Fibroblast of lung (primary cell): ENCODE measurements at regions not wholly inside any gene's neighbourhood (a gene's known extent, or its start where the extent isn't known, plus 50 kb on each side); places are given as distances from the start of the nearest gene placed in this dataset.

Experiments used
- DNase-seq, 2 donors: peaks; one replicate each; pipeline versions ENCODE4 v3.0.0 to v3.0.0-alpha.2; 2010; ENCODE audit warnings: low read depth in 2 of 2
- H2AFZ ChIP-seq: 2 replicates; pipeline ENCODE4 v1.5.1; 2012; ENCODE audit warnings: low read length, control low read depth, inconsistent platforms
- H3K27ac ChIP-seq: 2 replicates; pipeline ENCODE4 v1.5.1; 2011; ENCODE audit warnings: low read length, control low read depth; ENCODE audit not compliant: insufficient read depth
- H3K27me3 ChIP-seq: 2 replicates; pipeline ENCODE4 v1.5.1; 2011; ENCODE audit warnings: mild to moderate bottlenecking, low read length; ENCODE audit not compliant: control insufficient read depth, insufficient read depth
- H3K36me3 ChIP-seq: 2 replicates; pipeline ENCODE4 v1.5.1; 2011; ENCODE audit warnings: low read length; ENCODE audit not compliant: control insufficient read depth, insufficient read depth
- H3K4me1 ChIP-seq: 2 replicates; pipeline ENCODE4 v1.5.1; 2011; ENCODE audit warnings: low read length; ENCODE audit not compliant: control insufficient read depth, insufficient read depth; ENCODE audit errors: extremely low read depth
- H3K4me2 ChIP-seq: 2 replicates; pipeline ENCODE4 v1.5.1; 2011; ENCODE audit warnings: low read length, control low read depth; ENCODE audit not compliant: insufficient read depth; ENCODE audit errors: extremely low read depth
- H3K4me3 ChIP-seq, 4 experiments: fragments of 200-600 bp in 1 of 4; sonication (generic) in 1 of 4; replicated peaks in 1 of 4; 2 replicates each; pipeline ENCODE4 v1.5.1; 2011 to 2016; ENCODE audit warnings: low read length in 4 of 4, low read depth in 3 of 4, mild to moderate bottlenecking in 3 of 4, control low read depth in 2 of 4, inconsistent platforms in 1 of 4, mixed read lengths in 1 of 4; ENCODE audit not compliant: insufficient read depth in 1 of 4; ENCODE audit errors: control extremely low read depth in 1 of 4
- H3K79me2 ChIP-seq: 2 replicates; pipeline ENCODE4 v1.5.1; 2012; ENCODE audit warnings: mild to moderate bottlenecking, low read length, inconsistent platforms; ENCODE audit not compliant: control insufficient read depth, insufficient read depth
- H3K9ac ChIP-seq: 2 replicates; pipeline ENCODE4 v1.5.1; 2011; ENCODE audit warnings: mild to moderate bottlenecking, low read length, control low read depth; ENCODE audit not compliant: insufficient read depth
- H3K9me3 ChIP-seq: 2 replicates; pipeline ENCODE4 v1.5.1; 2012; ENCODE audit warnings: low read depth, low read length; ENCODE audit not compliant: control insufficient read depth, insufficient read depth
- H4K20me1 ChIP-seq: 2 replicates; pipeline ENCODE4 v1.5.1; 2011; ENCODE audit warnings: low read length; ENCODE audit not compliant: control insufficient read depth, insufficient read depth; ENCODE audit errors: extremely low read depth
- EZH2 ChIP-seq: IDR thresholded peaks from 2 replicates; pipeline ENCODE4 v1.5.1; 2012; ENCODE audit warnings: low read length, control low read depth, mild to moderate bottlenecking; ENCODE audit errors: missing control alignments
- TF ChIP-seq, protein P1 (sequence below), 2 donors: IDR thresholded peaks in 1 of 2; conservative IDR thresholded peaks in 1 of 2; 1 replicate in 1 of 2; 2 replicates in 1 of 2; pipeline ENCODE4 v1.5.1; 2011 to 2012; ENCODE audit warnings: low read length in 2 of 2, control low read depth in 1 of 2, inconsistent platforms in 1 of 2, low read depth in 1 of 2, mild to moderate bottlenecking in 1 of 2

DNA sequence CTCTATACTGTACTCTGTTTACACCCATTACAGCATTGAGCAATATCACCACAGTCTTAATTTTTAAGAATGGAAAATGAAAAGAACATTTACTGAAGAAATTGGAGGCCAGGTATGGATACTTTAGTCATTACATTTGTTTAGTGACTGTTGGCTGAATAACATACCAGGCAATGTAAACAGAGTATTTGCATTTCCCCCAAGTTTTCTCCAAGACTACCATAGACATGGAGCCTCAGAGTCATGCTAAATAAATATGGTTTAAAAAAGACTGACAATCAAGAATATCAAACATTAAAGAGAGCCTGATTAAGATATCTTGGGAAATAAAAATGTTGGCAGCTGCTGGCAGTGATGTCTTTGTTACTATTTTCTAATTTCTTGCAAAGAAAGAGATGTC is 136.9 kb upstream of the ADAMTS5 start:
- TF ChIP-seq, protein P1, sequence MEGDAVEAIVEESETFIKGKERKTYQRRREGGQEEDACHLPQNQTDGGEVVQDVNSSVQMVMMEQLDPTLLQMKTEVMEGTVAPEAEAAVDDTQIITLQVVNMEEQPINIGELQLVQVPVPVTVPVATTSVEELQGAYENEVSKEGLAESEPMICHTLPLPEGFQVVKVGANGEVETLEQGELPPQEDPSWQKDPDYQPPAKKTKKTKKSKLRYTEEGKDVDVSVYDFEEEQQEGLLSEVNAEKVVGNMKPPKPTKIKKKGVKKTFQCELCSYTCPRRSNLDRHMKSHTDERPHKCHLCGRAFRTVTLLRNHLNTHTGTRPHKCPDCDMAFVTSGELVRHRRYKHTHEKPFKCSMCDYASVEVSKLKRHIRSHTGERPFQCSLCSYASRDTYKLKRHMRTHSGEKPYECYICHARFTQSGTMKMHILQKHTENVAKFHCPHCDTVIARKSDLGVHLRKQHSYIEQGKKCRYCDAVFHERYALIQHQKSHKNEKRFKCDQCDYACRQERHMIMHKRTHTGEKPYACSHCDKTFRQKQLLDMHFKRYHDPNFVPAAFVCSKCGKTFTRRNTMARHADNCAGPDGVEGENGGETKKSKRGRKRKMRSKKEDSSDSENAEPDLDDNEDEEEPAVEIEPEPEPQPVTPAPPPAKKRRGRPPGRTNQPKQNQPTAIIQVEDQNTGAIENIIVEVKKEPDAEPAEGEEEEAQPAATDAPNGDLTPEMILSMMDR (conservative IDR thresholded peaks at IDR 0.05 in 1 of 2, IDR thresholded peaks at IDR 0.05 in 1 of 2; ENCODE audit: low read depth in 1 of 2, low read length in 2 of 2): no peak
- no peak for TF ChIP-seq EZH2
- Histone ChIP-seq H3K27ac (no peak overlapping the region), H4K20me1 (no peaks in the 10 kb centered on the region), H3K9ac (no peak overlapping the region), H3K4me2 (no peak overlapping the region), H3K36me3 (no peaks in the 10 kb centered on the region), H3K4me1 (no peaks in the 10 kb centered on the region), H2AFZ (no peak overlapping the region), H3K79me2 (no peaks in the 10 kb centered on the region), H3K9me3 (no peaks in the 10 kb centered on the region), H3K4me3 (no peak overlapping the region), H3K27me3 (no peaks in the 10 kb centered on the region)
- DNase-seq: no peak

DNA sequence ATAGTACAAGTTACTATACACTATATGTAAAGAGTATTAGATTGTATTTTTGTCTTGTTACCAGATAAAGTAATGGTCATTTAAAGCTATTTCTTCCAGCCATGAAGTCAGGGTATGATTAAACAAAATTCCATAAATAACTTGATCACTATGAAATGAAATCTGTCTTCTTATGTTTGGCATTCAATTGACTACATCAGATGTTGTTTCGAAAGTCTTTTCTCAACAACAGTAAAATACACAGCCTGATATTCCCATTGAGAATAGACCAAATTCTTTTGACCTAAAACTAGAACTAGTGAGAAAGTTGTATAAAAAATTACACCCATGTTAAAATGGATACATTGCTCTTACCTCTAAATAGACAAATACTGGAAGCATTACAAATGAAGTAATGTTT is 134.6 kb upstream of the ADAMTS5 start:
- Histone ChIP-seq H3K4me2 (no peak overlapping the region), H3K9me3 (no peaks in the 10 kb centered on the region), H3K27me3 (no peaks in the 10 kb centered on the region), H3K4me3 (no peak overlapping the region), H3K27ac (no peak overlapping the region), H4K20me1 (no peaks in the 10 kb centered on the region), H3K4me1 (no peaks in the 10 kb centered on the region), H2AFZ (no peak overlapping the region), H3K36me3 (no peaks in the 10 kb centered on the region), H3K79me2 (no peaks in the 10 kb centered on the region), H3K9ac (no peak overlapping the region)
- no peak for TF ChIP-seq EZH2
- TF ChIP-seq, protein P1 (conservative IDR thresholded peaks at IDR 0.05 in 1 of 2, IDR thresholded peaks at IDR 0.05 in 1 of 2; ENCODE audit: low read depth in 1 of 2, low read length in 2 of 2): no peak
- DNase-seq: peak in 1 of 2 donors; percentile 18

DNA sequence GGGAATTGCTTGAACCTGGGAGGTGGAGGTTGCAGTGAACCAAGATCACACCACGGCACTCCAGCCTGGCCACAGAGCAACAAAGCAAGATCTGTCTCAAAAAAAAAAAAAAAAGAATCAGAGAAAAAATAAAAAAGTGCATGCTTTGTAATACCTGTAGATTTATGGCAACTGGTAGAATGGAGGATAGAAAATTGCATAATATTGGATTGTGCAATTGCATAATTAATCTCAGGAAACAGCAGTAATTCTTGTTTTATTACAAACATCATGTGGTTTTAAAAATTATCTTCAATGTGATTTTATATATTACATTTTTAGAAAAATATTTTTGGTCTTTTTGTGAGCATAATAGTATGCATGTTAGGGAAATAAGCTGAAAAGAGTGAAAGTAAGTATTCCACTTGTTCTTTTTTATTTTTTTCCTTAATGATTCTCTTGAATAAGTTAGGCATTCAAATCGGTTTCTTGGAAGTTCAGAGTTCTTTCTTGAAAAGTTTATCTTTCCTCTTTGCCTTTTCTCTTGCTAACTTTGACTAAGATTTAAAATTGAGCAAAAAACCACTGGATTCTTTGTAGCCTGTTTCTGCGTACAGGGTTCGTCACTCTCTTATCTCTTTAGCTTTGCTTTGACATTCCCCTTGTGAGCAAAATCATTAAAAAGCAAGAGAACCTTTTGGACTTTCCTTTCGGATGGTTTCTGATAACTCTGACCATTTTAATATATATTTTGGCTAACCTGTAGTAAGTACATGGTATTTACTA is 127.5 kb upstream of the ADAMTS5 start:
- H3K79me2 ChIP-seq: no peaks in the 10 kb centered on the region
- no peak overlapping the region for H3K4me3 ChIP-seq
- H3K9me3 ChIP-seq: no peaks in the 10 kb centered on the region
- H2AFZ ChIP-seq: no peak overlapping the region
- H4K20me1 ChIP-seq: no peaks in the 10 kb centered on the region
- DNase-seq: no peak
- H3K4me2 ChIP-seq: no peak overlapping the region
- no peaks in the 10 kb centered on the region for H3K27me3 ChIP-seq
- TF ChIP-seq EZH2: no peak
- TF ChIP-seq, protein P1 (conservative IDR thresholded peaks at IDR 0.05 in 1 of 2, IDR thresholded peaks at IDR 0.05 in 1 of 2; ENCODE audit: low read depth in 1 of 2, low read length in 2 of 2): no peak
- no peak overlapping the region for H3K27ac ChIP-seq
- H3K36me3 ChIP-seq: no peaks in the 10 kb centered on the region
- H3K9ac ChIP-seq: no peak overlapping the region
- H3K4me1 ChIP-seq: no peaks in the 10 kb centered on the region
